ENCODE measurements at regions not wholly inside any gene's neighbourhood (a gene's known extent, or its start where the extent isn't known, plus 50 kb on each side); places are given as distances from the start of the nearest gene placed in this dataset.

GRCh38 chr11:115820026-115820425, 315.8 kb upstream of the CADM1 start:
- H3K27ac ChIP-seq, result no peak overlapping the region
- H3K36me3 ChIP-seq, result no peaks in the 10 kb centered on the region

GRCh38 chr11:115819014-115819413, 314.8 kb upstream of the CADM1 start:
- Histone ChIP-seq H3K27ac (no peak overlapping the region), H3K9me3 (replicated peaks) (no peaks in the 10 kb centered on the region), H3K4me3 (no peak overlapping the region), H3K27me3 (replicated peaks) (no peaks in the 10 kb centered on the region), H3K36me3 (no peaks in the 10 kb centered on the region), H3K4me1 (replicated peaks) (no peaks in the 10 kb centered on the region)
- no peak for DNase-seq (ENCODE audit: low read depth in 1 of 2, low spot score in 2 of 2)

More at GRCh38 chr11:115820026-115820425, 315.8 kb upstream of the CADM1 start:
- Histone ChIP-seq H3K4me1 (replicated peaks) (no peaks in the 10 kb centered on the region), H3K27me3 (replicated peaks) (no peaks in the 10 kb centered on the region), H3K4me3 (no peak overlapping the region), H3K9me3 (replicated peaks) (no peaks in the 10 kb centered on the region)
- no peak for DNase-seq (ENCODE audit: low read depth in 1 of 2, low spot score in 2 of 2)

- no peaks in the 10 kb centered on the region for H3K9me3 ChIP-seq (replicated peaks)
- no peaks in the 10 kb centered on the region for H3K36me3 ChIP-seq
- H3K4me3 ChIP-seq, result no peak overlapping the region
- no peaks in the 10 kb centered on the region for H3K4me1 ChIP-seq (replicated peaks)
- no peak for DNase-seq (ENCODE audit: low read depth in 1 of 2, low spot score in 2 of 2)
- H3K27me3 ChIP-seq (replicated peaks), result no peaks in the 10 kb centered on the region
- H3K27ac ChIP-seq, result no peak overlapping the region
These were observed 313.7 kb upstream of the CADM1 start for GRCh38 chr11:115817844-115818468.

- H3K27me3 ChIP-seq (replicated peaks), result no peaks in the 10 kb centered on the region
- H3K9me3 ChIP-seq (replicated peaks), result no peaks in the 10 kb centered on the region
- no peaks in the 10 kb centered on the region for H3K4me1 ChIP-seq (replicated peaks)
- no peak overlapping the region for H3K4me3 ChIP-seq
- DNase-seq (ENCODE audit: low read depth in 1 of 2, low spot score in 2 of 2), result no peak
- H3K27ac ChIP-seq, result no peak overlapping the region
- no peaks in the 10 kb centered on the region for H3K36me3 ChIP-seq
These were observed 304.2 kb upstream of the CADM1 start for GRCh38 chr11:115808351-115808940.

- Histone ChIP-seq H3K27me3 (replicated peaks) (no peaks in the 10 kb centered on the region), H3K27ac (no peak overlapping the region), H3K36me3 (no peaks in the 10 kb centered on the region), H3K4me3 (no peak overlapping the region), H3K9me3 (replicated peaks) (no peaks in the 10 kb centered on the region), H3K4me1 (replicated peaks) (no peaks in the 10 kb centered on the region)
- DNase-seq (ENCODE audit: low read depth in 1 of 2, low spot score in 2 of 2), result no peak
These were observed 301.8 kb upstream of the CADM1 start for GRCh38 chr11:115806056-115806455.

- H3K36me3 ChIP-seq, result no peaks in the 10 kb centered on the region
- no peaks in the 10 kb centered on the region for H3K27me3 ChIP-seq (replicated peaks)
- H3K4me3 ChIP-seq, result no peak overlapping the region
- DNase-seq (ENCODE audit: low read depth in 1 of 2, low spot score in 2 of 2), result no peak
- no peaks in the 10 kb centered on the region for H3K9me3 ChIP-seq (replicated peaks)
- H3K27ac ChIP-seq, result no peak overlapping the region
- H3K4me1 ChIP-seq (replicated peaks), result no peaks in the 10 kb centered on the region
These were observed 299.0 kb upstream of the CADM1 start for GRCh38 chr11:115803073-115803740.

GRCh38 chr11:115802641-115803040, 298.4 kb upstream of the CADM1 start:
- no peak for DNase-seq (ENCODE audit: low read depth in 1 of 2, low spot score in 2 of 2)
- Histone ChIP-seq H3K36me3 (no peaks in the 10 kb centered on the region), H3K27me3 (replicated peaks) (no peaks in the 10 kb centered on the region), H3K4me3 (no peak overlapping the region), H3K9me3 (replicated peaks) (no peaks in the 10 kb centered on the region), H3K4me1 (replicated peaks) (no peaks in the 10 kb centered on the region), H3K27ac (no peak overlapping the region)

- no peak for DNase-seq (ENCODE audit: low read depth in 1 of 2, low spot score in 2 of 2)
- no peaks in the 10 kb centered on the region for H3K4me1 ChIP-seq (replicated peaks)
- H3K27me3 ChIP-seq (replicated peaks), result no peaks in the 10 kb centered on the region
- H3K4me3 ChIP-seq, result no peak overlapping the region
- H3K27ac ChIP-seq, result no peak overlapping the region
- no peaks in the 10 kb centered on the region for H3K36me3 ChIP-seq
- H3K9me3 ChIP-seq (replicated peaks), result no peaks in the 10 kb centered on the region
These were observed 288.7 kb upstream of the CADM1 start for GRCh38 chr11:115792903-115793302.

GRCh38 chr11:115787302-115787701, 283.1 kb upstream of the CADM1 start:
- H3K4me3 ChIP-seq, result no peak overlapping the region
- DNase-seq (ENCODE audit: low read depth in 1 of 2, low spot score in 2 of 2), result no peak
- H3K4me1 ChIP-seq (replicated peaks), result no peaks in the 10 kb centered on the region
- no peaks in the 10 kb centered on the region for H3K9me3 ChIP-seq (replicated peaks)
- no peaks in the 10 kb centered on the region for H3K36me3 ChIP-seq
- H3K27ac ChIP-seq, result no peak overlapping the region
- H3K27me3 ChIP-seq (replicated peaks), result no peaks in the 10 kb centered on the region

GRCh38 chr11:115784796-115785521, 280.7 kb upstream of the CADM1 start:
- Histone ChIP-seq H3K4me3 (no peak overlapping the region), H3K9me3 (replicated peaks) (no peaks in the 10 kb centered on the region), H3K4me1 (replicated peaks) (no peaks in the 10 kb centered on the region), H3K27me3 (replicated peaks) (no peaks in the 10 kb centered on the region), H3K36me3 (no peaks in the 10 kb centered on the region), H3K27ac (no peak overlapping the region)
- DNase-seq (ENCODE audit: low read depth in 1 of 2, low spot score in 2 of 2), result no peak

- DNase-seq (ENCODE audit: low read depth in 1 of 2, low spot score in 2 of 2), result no peak
- H3K4me3 ChIP-seq, result no peak overlapping the region
- no peaks in the 10 kb centered on the region for H3K4me1 ChIP-seq (replicated peaks)
- no peaks in the 10 kb centered on the region for H3K27me3 ChIP-seq (replicated peaks)
- H3K9me3 ChIP-seq (replicated peaks), result no peaks in the 10 kb centered on the region
- no peaks in the 10 kb centered on the region for H3K36me3 ChIP-seq
- no peak overlapping the region for H3K27ac ChIP-seq
These were observed 276.6 kb upstream of the CADM1 start for GRCh38 chr11:115780646-115781362.

- Histone ChIP-seq H3K4me3 (no peak overlapping the region), H3K27ac (no peak overlapping the region), H3K27me3 (replicated peaks) (no peaks in the 10 kb centered on the region), H3K36me3 (no peaks in the 10 kb centered on the region), H3K9me3 (replicated peaks) (no peaks in the 10 kb centered on the region), H3K4me1 (replicated peaks) (no peaks in the 10 kb centered on the region)
- DNase-seq (ENCODE audit: low read depth in 1 of 2, low spot score in 2 of 2), result no peak
These were observed 274.9 kb upstream of the CADM1 start for GRCh38 chr11:115778928-115779650.

GRCh38 chr11:115776916-115777315, 272.7 kb upstream of the CADM1 start:
- no peak overlapping the region for H3K4me3 ChIP-seq
- H3K36me3 ChIP-seq, result no peaks in the 10 kb centered on the region
- no peaks in the 10 kb centered on the region for H3K27me3 ChIP-seq (replicated peaks)
- H3K9me3 ChIP-seq (replicated peaks), result no peaks in the 10 kb centered on the region
- no peaks in the 10 kb centered on the region for H3K4me1 ChIP-seq (replicated peaks)
- no peak for DNase-seq (ENCODE audit: low read depth in 1 of 2, low spot score in 2 of 2)
- H3K27ac ChIP-seq, result no peak overlapping the region

Measured in SJSA1 (cell line).